ENCODE measurements at regions not wholly inside any gene's neighbourhood (a gene's known extent, or its start where the extent isn't known, plus 50 kb on each side); places are given as distances from the start of the nearest gene placed in this dataset.
"Not testable (repeated sequence)": the region's sequence is repeated elsewhere in the genome, so short reads cannot be mapped to it uniquely, and the experiment has no call there.

GRCh38 chr7:131149840-131150239, 177.8 kb upstream of the MKLN1 start:
- Histone ChIP-seq H3K36me3 (ENCODE audit: control insufficient read depth, insufficient read depth, low read length) (no peaks in the 10 kb centered on the region), H3K27me3 (ENCODE audit: control insufficient read depth, insufficient read depth, low read length) (no peaks in the 10 kb centered on the region), H3K4me3 (ENCODE audit: low read depth, low read length) (no peak overlapping the region)
- no peak for TF ChIP-seq CTCF (IDR thresholded peaks at IDR 0.05; ENCODE audit: insufficient read depth, low read depth, low read length)
- ChIA-PET POLR2A (no interaction called here), CTCF (interaction anchor here (1.1 kb wide), 1 partner anchor 287 kb away, joined by 5 read pairs; no protein-coding TSS in a partner anchor)
- no peak for DNase-seq (ENCODE audit: low read depth)

- CTCF ChIA-PET = no interaction called here
- POLR2A ChIA-PET = no interaction called here
- H3K4me3 ChIP-seq (ENCODE audit: low read depth, low read length) = no peak overlapping the region
- no peak for DNase-seq (ENCODE audit: low read depth)
- TF ChIP-seq CTCF (IDR thresholded peaks at IDR 0.05; ENCODE audit: insufficient read depth, low read depth, low read length) = no peak
- H3K27me3 ChIP-seq (ENCODE audit: control insufficient read depth, insufficient read depth, low read length) = no peaks in the 10 kb centered on the region
- H3K36me3 ChIP-seq (ENCODE audit: control insufficient read depth, insufficient read depth, low read length) = no peaks in the 10 kb centered on the region
These were observed 176.6 kb upstream of the MKLN1 start for GRCh38 chr7:131151034-131151433.

GRCh38 chr7:131152766-131153165, 174.9 kb upstream of the MKLN1 start:
- DNase-seq (ENCODE audit: low read depth) = no peak
- no peak overlapping the region for H3K4me3 ChIP-seq (ENCODE audit: low read depth, low read length)
- CTCF ChIA-PET = interaction anchor here (1.0 kb wide), 1 partner anchor 16 kb away, joined by 3 read pairs; no protein-coding TSS in a partner anchor
- POLR2A ChIA-PET = interaction anchor here (0.6 kb wide), 1 partner anchor 338 kb away, joined by 5 read pairs; no protein-coding TSS in a partner anchor
- no peaks in the 10 kb centered on the region for H3K27me3 ChIP-seq (ENCODE audit: control insufficient read depth, insufficient read depth, low read length)
- no peaks in the 10 kb centered on the region for H3K36me3 ChIP-seq (ENCODE audit: control insufficient read depth, insufficient read depth, low read length)
- no peak for TF ChIP-seq CTCF (IDR thresholded peaks at IDR 0.05; ENCODE audit: insufficient read depth, low read depth, low read length)

- Histone ChIP-seq H3K4me3 (ENCODE audit: low read depth, low read length) (no peak overlapping the region), H3K27me3 (ENCODE audit: control insufficient read depth, insufficient read depth, low read length) (no peaks in the 10 kb centered on the region), H3K36me3 (ENCODE audit: control insufficient read depth, insufficient read depth, low read length) (no peaks in the 10 kb centered on the region)
- ChIA-PET POLR2A (no interaction called here), CTCF (no interaction called here)
- TF ChIP-seq CTCF (IDR thresholded peaks at IDR 0.05; ENCODE audit: insufficient read depth, low read depth, low read length) = no peak
- DNase-seq (ENCODE audit: low read depth) = no peak
These were observed 173.3 kb upstream of the MKLN1 start for GRCh38 chr7:131154380-131154779.

- H3K36me3 ChIP-seq (ENCODE audit: control insufficient read depth, insufficient read depth, low read length) = no peaks in the 10 kb centered on the region
- DNase-seq (ENCODE audit: low read depth) = no peak
- TF ChIP-seq CTCF (IDR thresholded peaks at IDR 0.05; ENCODE audit: insufficient read depth, low read depth, low read length) = no peak
- ChIA-PET CTCF (no interaction called here), POLR2A (no interaction called here)
- no peaks in the 10 kb centered on the region for H3K27me3 ChIP-seq (ENCODE audit: control insufficient read depth, insufficient read depth, low read length)
- H3K4me3 ChIP-seq (ENCODE audit: low read depth, low read length) = no peak overlapping the region
These were observed 170.0 kb upstream of the MKLN1 start for GRCh38 chr7:131157530-131158243.

- H3K4me3 ChIP-seq (ENCODE audit: low read depth, low read length); POLR2A ChIA-PET; H3K27me3 ChIP-seq (ENCODE audit: control insufficient read depth, insufficient read depth, low read length); H3K36me3 ChIP-seq (ENCODE audit: control insufficient read depth, insufficient read depth, low read length); DNase-seq (ENCODE audit: low read depth); CTCF ChIA-PET: not testable (repeated sequence)
These were observed 169.4 kb upstream of the MKLN1 start for GRCh38 chr7:131158244-131158636.

Data from BJ (cell line).